ENCODE measurements at regions not wholly inside any gene's neighbourhood (a gene's known extent, or its start where the extent isn't known, plus 50 kb on each side); places are given as distances from the start of the nearest gene placed in this dataset.
"Not testable (repeated sequence)": the region's sequence is repeated elsewhere in the genome, so short reads cannot be mapped to it uniquely, and the experiment has no call there.

DNA sequence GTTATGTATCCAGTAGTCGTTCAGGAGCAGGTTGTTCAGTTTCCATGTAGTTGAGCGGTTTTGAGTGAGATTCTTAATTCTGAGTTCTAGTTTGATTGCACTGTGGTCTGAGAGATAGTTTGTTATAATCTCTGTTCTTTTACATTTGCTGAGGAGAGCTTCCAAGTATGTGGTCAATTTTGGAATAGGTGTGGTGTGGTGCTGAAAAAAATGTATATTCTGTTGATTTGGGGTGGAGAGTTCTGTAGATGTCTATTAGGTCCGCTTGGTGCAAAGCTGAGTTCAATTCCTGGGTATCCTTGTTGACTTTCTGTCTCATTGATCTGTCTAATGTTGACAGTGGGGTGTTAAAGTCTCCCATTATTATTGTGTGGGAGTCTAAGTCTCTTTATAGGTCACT is 68.6 kb upstream of the IZUMO1R start:
- DNase-seq (ENCODE audit: low read depth in 2 of 2), result not testable (repeated sequence)

DNA sequence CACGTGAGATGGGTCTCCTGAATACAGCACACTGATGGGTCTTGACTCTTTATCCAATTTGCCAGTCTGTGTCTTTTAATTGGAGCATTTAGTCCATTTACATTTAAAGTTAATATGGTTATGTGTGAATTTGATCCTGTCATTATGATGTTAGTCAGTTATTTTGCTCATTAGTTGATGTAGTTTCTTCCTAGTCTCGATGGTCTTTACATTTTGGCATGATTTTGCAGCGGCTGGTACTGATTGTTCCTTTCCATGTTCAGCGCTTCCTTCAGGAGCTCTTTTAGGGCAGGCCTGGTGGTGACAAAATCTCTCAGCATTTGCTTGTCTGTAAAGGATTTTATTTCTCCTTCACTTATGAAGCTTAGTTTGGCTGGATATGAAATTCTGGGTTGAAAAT is 68.0 kb upstream of the IZUMO1R start:
- DNase-seq (ENCODE audit: low read depth in 2 of 2), result not testable (repeated sequence)

DNA sequence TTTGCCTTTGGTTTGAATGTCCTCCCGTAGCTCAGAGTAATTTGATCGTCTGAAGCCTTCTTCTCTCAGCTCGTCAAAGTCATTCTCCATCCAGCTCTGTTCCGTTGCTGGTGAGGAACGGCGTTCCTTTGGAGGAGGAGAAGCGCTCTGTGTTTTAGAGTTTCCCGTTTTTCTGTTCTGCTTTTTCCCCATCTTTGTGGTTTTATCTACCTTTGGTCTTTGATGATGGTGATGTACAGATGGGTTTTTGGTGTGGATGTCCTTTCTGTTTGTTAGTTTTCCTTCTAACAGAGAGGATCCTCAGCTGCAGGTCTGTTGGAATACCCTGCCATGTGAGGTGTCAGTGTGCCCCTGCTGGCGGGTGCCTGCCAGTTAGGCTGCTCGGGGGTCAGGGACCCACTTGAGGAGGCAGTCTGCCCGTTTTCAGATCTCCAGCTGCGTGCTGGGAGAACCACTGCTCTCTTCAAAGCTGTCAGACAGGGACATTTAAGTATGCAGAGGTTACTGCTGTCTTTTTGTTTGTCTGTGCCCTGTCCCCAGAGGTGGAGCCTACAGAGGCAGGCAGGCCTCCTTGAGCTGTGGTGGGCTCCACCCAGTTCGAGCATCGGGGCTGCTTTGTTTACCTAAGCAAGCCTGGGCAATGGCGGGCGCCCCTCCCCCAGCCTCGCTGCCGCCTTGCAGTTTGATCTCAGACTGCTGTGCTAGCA is 66.8 kb upstream of the IZUMO1R start:
- peak in 1 of 2 donors; percentile 3 for DNase-seq (ENCODE audit: low read depth in 2 of 2)

DNA sequence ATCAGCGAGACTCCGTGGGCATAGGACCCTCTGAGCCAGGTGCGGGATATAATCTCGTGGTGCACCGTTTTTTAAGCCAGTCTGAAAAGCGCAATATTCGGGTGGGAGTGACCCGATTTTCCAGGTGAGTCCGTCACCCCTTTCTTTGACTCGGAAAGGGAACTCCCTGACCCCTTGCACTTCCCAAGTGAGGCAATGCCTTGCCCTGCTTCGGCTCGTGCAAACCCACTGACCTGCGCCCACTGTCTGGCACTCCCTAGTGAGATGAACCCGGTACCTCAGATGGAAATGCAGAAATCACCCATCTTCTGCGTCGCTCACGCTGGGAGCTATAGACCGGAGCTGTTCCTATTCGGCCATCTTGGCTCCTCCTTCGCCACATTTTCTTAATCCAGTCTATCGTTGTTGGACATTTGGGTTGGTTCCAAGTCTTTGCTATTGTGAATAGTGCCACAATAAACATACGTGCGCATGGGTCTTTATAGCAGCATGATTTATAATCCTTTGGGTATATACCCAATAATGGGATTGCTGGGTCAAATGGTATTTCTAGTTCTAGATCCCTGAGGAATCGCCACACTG is 66.1 kb upstream of the IZUMO1R start:
- DNase-seq (ENCODE audit: low read depth in 2 of 2), result peak in 1 of 2 donors; percentile 2

DNA sequence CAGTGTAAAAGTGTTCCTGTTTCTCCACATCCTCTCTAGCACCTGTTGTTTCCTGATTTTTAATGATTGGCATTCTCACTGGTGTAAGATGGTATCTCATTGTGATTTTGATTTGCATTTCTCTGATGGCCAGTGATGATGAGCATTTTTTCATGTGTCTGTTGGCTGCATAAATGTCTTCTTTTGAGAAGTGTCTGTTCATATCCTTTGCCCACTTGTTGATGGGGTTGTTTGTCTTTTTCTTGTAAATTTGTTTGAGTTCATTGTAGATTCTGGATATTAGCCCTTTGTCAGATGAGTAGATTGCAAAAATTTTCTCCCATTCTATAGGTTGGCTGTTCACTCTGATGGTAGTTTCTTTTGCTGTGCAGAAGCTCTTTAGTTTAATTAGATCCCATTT is 65.6 kb upstream of the IZUMO1R start:
- DNase-seq (ENCODE audit: low read depth in 2 of 2), result not testable (repeated sequence)

DNA sequence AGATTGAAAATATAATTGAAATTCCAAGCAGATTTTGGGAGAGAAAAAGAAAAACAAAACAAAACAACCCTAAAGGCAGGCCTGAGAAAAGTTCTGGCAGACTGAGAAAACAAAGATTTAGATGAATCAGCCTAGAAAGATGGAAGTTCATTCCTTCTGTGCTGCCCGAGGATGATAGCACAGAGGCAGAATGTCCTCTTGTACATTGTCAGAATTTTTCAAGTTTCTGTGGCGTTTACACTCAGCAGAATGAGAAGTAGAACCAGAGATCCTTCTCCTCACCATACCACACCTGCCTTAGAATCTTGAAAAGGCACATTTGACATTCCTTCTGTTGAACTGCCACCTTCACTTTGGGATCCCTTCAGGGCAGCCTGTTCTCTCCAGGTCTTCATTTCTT is 62.5 kb upstream of the IZUMO1R start:
- DNase-seq (ENCODE audit: low read depth in 2 of 2), result no peak

DNA sequence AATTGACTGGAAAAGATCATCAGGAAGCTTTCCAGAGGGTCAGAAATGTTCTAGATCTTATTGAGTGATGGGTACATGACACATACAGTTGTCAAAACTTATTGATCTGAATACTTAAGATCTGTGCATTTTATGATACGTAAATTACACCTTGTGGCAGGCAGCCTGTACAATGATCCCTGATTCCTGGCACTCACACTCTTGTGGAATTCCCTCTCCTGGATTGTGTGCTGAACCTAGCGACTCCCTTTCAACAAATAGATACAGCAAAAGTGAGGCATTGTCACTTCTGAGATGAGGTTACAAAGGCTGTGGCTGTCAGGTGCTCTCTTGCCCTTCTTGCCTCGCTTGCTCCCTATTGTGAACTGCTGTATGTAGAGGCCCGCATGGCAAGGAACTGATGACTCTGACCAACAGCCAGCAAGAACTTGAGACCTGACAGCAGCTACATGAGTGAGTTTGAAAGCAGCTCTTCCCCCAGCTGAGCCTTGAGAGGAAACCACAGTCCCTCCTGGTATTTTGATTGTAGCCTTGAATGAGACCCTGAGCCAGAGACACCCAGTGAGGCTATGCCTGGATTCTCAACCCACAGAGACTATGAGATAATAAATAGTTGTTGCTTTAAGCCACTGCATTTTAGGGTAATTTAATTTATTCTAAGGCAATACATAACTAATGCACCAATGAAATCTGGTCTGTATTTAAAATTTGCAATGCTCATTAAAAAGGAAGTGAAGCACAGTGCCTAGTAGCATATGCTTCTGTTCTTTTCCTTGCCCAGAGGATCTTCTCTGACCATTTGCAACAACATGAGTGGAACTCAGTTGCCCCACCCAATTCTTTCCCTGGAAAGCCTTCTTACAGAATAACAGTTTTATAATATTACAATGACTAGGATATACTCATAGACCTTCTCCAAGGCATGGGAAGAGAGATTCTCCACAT is 60.5 kb upstream of the IZUMO1R start:
- no peak for DNase-seq (ENCODE audit: low read depth in 2 of 2)

DNA sequence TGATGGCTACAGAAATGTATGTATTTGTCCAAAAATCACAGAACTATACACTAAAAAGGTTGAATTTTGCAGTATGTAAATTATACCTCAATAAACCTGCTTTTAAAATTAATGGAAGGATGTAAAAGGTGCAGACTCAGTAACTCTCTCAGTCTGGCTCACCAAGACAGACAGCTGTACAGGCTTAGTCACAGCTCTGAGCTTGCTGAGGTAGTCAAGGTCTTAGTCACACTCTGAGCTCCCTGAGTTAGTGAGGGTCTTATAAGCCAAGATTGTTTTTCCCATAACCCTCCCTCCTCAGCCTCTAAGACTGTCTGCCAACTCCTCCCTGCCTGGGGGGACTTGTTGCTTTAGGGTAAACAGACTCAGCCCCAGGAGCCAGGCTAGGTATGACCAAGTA is 59.3 kb upstream of the IZUMO1R start:
- DNase-seq (ENCODE audit: low read depth in 2 of 2), result no peak

DNA sequence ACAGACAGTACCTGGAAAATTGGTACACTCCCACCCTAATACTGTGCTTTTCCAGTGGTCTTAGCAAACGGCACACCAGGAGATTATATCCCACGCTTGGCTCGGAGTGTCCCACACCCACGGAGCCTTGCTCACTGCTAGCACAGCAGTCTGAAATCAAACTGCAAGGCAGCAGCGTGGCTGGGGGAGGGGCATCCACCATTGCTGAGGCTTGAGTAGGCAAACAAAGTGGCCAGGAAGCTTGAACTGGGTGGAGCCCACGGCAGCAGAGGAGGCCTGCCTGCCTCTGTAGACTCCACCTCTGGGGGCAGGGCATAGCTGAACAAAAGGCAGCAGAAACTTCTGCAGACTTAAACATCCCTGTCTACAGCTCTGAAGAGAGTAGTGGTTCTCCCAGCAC is 56.1 kb upstream of the IZUMO1R start:
- not testable (repeated sequence) for DNase-seq (ENCODE audit: low read depth in 2 of 2)

DNA sequence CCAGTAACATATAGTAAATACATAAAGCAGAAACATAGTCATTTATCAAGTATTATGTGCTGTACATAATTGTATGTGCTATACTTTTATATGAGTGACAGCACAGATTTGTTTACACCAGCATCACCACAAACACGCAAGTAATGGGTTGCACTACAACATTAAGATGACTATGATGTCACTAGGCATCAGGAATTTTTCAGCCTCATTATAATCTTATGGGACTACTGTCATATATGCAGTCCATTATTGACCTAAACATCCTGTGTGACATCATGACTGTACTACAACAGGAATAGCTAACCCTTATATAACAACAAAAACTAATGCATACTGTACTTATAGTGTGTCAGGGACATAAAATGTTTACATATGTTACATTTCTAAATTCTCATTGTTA is 50.2 kb upstream of the IZUMO1R start:
- DNase-seq (ENCODE audit: low read depth in 2 of 2), result no peak
